A673 (cell line): ENCODE measurements at regions not wholly inside any gene's neighbourhood (a gene's known extent, or its start where the extent isn't known, plus 50 kb on each side); places are given as distances from the start of the nearest gene placed in this dataset.

Experiments used
- CTCF ChIP-seq: fragments of 300-800, 200-600 bp; sonication (generic); conservative IDR thresholded peaks from 2 replicates; pipeline ENCODE4 v1.5.1; 2017; ENCODE audit warnings: low read depth, mild to moderate bottlenecking, antibody characterized with exemption, low read length, moderate library complexity, mixed read lengths
- EZH2 ChIP-seq: fragments of 200-600 bp; sonication (generic); IDR thresholded peaks from 2 replicates; pipeline ENCODE4 v1.6.1; 2017; ENCODE audit warnings: borderline replicate concordance, low read depth, mild to moderate bottlenecking, mixed read lengths, antibody characterized with exemption, low read length; ENCODE audit not compliant: poor library complexity, severe bottlenecking

GRCh38 chr17:6000426-6000825 lies 69.8 kb upstream of the WSCD1 start:
- no peak for TF ChIP-seq CTCF
- TF ChIP-seq EZH2, result no peak
